ENCODE measurements at regions not wholly inside any gene's neighbourhood (a gene's known extent, or its start where the extent isn't known, plus 50 kb on each side); places are given as distances from the start of the nearest gene placed in this dataset.

GRCh38 chr6:120357447-120357846, 976.8 kb downstream of the TBC1D32 start:
- TF ChIP-seq, protein P1, sequence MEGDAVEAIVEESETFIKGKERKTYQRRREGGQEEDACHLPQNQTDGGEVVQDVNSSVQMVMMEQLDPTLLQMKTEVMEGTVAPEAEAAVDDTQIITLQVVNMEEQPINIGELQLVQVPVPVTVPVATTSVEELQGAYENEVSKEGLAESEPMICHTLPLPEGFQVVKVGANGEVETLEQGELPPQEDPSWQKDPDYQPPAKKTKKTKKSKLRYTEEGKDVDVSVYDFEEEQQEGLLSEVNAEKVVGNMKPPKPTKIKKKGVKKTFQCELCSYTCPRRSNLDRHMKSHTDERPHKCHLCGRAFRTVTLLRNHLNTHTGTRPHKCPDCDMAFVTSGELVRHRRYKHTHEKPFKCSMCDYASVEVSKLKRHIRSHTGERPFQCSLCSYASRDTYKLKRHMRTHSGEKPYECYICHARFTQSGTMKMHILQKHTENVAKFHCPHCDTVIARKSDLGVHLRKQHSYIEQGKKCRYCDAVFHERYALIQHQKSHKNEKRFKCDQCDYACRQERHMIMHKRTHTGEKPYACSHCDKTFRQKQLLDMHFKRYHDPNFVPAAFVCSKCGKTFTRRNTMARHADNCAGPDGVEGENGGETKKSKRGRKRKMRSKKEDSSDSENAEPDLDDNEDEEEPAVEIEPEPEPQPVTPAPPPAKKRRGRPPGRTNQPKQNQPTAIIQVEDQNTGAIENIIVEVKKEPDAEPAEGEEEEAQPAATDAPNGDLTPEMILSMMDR (IDR thresholded peaks at IDR 0.05; ENCODE audit: low read depth, low read length, missing control alignments) = no peak
- no peak for DNase-seq (ENCODE audit: extremely low read depth, low read depth)
- H3K4me3 ChIP-seq (replicated peaks; ENCODE audit: low read depth, low read length) = no peak overlapping the region

GRCh38 chr6:120355822-120356221, 978.5 kb downstream of the TBC1D32 start:
- no peak overlapping the region for H3K4me3 ChIP-seq (replicated peaks; ENCODE audit: low read depth, low read length)
- DNase-seq (ENCODE audit: extremely low read depth, low read depth) = no peak
- TF ChIP-seq, protein P1 (IDR thresholded peaks at IDR 0.05; ENCODE audit: low read depth, low read length, missing control alignments) = no peak

- DNase-seq (ENCODE audit: extremely low read depth, low read depth) = no peak
- TF ChIP-seq, protein P1 (IDR thresholded peaks at IDR 0.05; ENCODE audit: low read depth, low read length, missing control alignments) = no peak
- no peak overlapping the region for H3K4me3 ChIP-seq (replicated peaks; ENCODE audit: low read depth, low read length)
Observed at GRCh38 chr6:120354452-120355098, 979.7 kb downstream of the TBC1D32 start.

DNA sequence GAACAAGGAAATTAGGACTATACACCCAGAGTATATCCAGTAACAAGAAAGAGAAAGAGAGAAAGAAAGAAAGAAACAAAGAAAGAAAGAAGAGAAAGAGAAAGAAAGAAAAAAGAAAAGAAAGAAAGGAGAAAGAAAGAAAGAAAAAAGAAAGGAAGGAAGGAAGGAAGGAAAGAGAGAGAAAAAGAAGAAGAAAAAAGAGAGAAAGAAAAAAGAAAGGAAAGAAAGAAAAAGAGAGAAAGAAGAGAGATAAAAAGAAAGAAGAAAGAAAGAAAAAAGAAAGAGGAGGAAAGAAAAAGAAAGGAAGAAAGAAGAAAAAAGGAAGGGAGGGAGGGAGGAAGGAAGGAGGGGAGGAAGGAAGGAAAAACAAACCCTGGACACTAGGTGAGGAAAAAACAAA, 981.8 kb downstream of the TBC1D32 start:
- TF ChIP-seq, protein P1 (IDR thresholded peaks at IDR 0.05; ENCODE audit: low read depth, low read length, missing control alignments) = no peak
- no peak overlapping the region for H3K4me3 ChIP-seq (replicated peaks; ENCODE audit: low read depth, low read length)
- no peak for DNase-seq (ENCODE audit: extremely low read depth, low read depth)

DNA sequence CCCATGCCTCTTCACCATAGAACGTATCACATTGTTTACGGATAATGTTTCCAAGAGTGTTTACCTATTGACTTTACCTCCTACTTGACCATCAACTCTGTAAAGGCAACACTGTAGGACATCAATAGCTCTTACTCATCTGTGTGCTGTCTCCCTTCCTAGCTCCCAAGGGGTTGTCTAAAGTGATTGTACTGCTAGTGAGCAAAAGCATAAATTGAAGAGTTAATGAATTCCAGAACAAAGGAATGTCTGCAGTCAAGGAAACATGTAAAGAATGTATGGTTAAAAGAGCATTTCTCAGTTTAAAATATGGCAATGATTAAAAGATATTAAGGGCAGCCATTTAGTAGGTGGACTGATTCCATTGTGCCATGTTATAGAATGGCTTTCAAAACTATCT, 985.4 kb downstream of the TBC1D32 start:
- TF ChIP-seq, protein P1 (IDR thresholded peaks at IDR 0.05; ENCODE audit: low read depth, low read length, missing control alignments) = no peak
- no peak overlapping the region for H3K4me3 ChIP-seq (replicated peaks; ENCODE audit: low read depth, low read length)
- DNase-seq (ENCODE audit: extremely low read depth, low read depth) = no peak

DNA sequence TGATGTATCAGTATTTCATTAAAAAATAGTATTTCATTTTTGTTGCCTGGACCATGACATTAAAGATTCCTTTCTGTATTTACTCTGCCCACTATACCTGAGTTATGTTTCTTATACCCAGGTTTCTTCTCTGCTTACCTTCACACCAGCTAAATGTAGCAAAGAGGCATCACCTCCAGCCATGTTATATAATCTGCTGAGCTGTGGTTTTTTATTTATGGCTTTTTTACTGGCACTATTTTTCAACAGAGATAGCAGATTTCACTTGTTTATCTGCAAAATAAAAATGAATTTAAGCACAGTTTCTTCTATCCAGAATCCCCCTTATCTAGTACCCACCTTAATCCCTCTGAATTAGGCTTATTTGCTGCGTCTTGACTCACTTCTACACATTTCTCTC, 979.0 kb upstream of the MAN1A1 start:
- DNase-seq (ENCODE audit: extremely low read depth, low read depth) = no peak
- no peak overlapping the region for H3K4me3 ChIP-seq (replicated peaks; ENCODE audit: low read depth, low read length)
- TF ChIP-seq, protein P1 (IDR thresholded peaks at IDR 0.05; ENCODE audit: low read depth, low read length, missing control alignments) = no peak
